ENCODE measurements at regions not wholly inside any gene's neighbourhood (a gene's known extent, or its start where the extent isn't known, plus 50 kb on each side); places are given as distances from the start of the nearest gene placed in this dataset.

DNA sequence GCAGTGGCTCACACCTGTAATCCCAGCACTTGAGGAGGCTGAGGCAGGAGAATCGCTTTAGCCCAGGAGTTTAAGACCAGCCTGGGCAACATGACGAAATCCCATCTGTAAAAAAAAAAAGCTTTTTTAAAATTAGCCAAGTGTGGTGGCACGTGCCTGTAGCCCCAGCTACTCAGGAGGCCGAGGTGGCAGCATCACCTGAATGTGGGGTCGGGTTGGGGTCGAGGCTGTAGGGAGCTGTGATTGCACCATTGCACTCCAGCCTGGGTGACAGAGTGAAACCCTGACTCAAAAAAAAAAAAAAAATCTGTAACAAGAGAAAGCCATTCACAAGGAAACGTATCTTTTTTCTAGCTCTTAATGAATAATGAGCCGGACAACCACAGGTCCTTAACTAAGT is 74.7 kb upstream of the DLG1 start:
- Histone ChIP-seq H3K4me3 (no peak overlapping the region), H3K27me3 (no peaks in the 10 kb centered on the region), H3K36me3 (no peaks in the 10 kb centered on the region), H3K9me3 (no peaks in the 10 kb centered on the region), H3K4me1 (peaks cover 6 to 9% of the 10 kb centered on the region in 2 donors), H3K27ac (no peak overlapping the region)
- no peak for TF ChIP-seq POLR2A (IDR thresholded peaks at IDR 0.05)
- no peak for TF ChIP-seq CTCF (IDR thresholded peaks at IDR 0.05 in 4 of 5, conservative IDR thresholded peaks at IDR 0.05 in 1 of 5)
- in situ Hi-C loops (cut with MboI; ENCODE audit: low sequenced_read_pairs in 4 of 4): no loop called here
- ATAC-seq (no peak), DNase-seq (no peak)
- intact Hi-C loops (cut with DNase I; ENCODE audit: low total_unique reads): no loop called here

GRCh38 chr3:197372047-197372661 is 73.7 kb upstream of the DLG1 start:
- TF ChIP-seq CTCF (IDR thresholded peaks at IDR 0.05 in 4 of 5, conservative IDR thresholded peaks at IDR 0.05 in 1 of 5): no peak
- no peak for TF ChIP-seq POLR2A (IDR thresholded peaks at IDR 0.05)
- ATAC-seq (no peak), DNase-seq (no peak)
- H3K36me3 ChIP-seq: no peaks in the 10 kb centered on the region
- peaks cover 6 to 9% of the 10 kb centered on the region in 2 donors for H3K4me1 ChIP-seq
- H3K4me3 ChIP-seq: no peak overlapping the region
- no peaks in the 10 kb centered on the region for H3K27me3 ChIP-seq
- H3K27ac ChIP-seq: no peak overlapping the region
- intact Hi-C loops (cut with DNase I; ENCODE audit: low total_unique reads): no loop called here
- in situ Hi-C loops (cut with MboI; ENCODE audit: low sequenced_read_pairs in 4 of 4): no loop called here
- no peaks in the 10 kb centered on the region for H3K9me3 ChIP-seq

DNA sequence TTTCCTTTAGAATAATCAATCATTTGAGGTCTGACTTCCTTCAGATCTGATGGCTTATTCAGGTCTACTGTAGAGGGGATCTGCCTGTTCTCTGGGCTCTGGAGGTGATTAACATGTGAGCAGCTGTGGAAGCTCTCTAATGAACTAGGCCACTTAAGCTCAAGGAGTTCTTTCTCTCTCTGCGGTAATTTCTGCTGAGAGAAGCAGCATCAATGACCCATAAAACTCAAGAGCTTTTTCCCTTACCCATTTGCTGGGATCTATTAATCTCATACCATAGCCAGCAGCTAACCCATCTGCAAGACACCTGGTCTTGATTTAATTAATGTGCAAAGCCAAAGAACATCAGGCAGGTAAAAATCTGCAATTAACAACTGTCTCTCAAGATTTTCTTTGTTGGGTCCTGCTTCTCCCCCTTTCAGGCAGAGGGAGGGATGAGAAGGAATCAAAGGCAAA is 73.2 kb upstream of the DLG1 start:
- in situ Hi-C loops (cut with MboI; ENCODE audit: low sequenced_read_pairs in 4 of 4) (no loop called here), intact Hi-C loops (cut with DNase I; ENCODE audit: low total_unique reads) (no loop called here)
- H3K9me3 ChIP-seq: no peaks in the 10 kb centered on the region
- no peak for DNase-seq
- no peak overlapping the region for H3K4me3 ChIP-seq
- ATAC-seq: no peak
- peaks cover 6 to 12% of the 10 kb centered on the region in 2 donors for H3K4me1 ChIP-seq
- no peaks in the 10 kb centered on the region for H3K36me3 ChIP-seq
- TF ChIP-seq POLR2A (IDR thresholded peaks at IDR 0.05) (no peak), CTCF (IDR thresholded peaks at IDR 0.05 in 4 of 5, conservative IDR thresholded peaks at IDR 0.05 in 1 of 5) (no peak)
- no peaks in the 10 kb centered on the region for H3K27me3 ChIP-seq
- H3K27ac ChIP-seq: no peak overlapping the region

GRCh38 chr3:197369545-197369944 is 71.1 kb upstream of the DLG1 start:
- ATAC-seq (no peak), DNase-seq (no peak)
- Histone ChIP-seq H3K36me3 (no peaks in the 10 kb centered on the region), H3K4me1 (peaks cover 4 to 6% of the 10 kb centered on the region in 2 donors), H3K27me3 (no peaks in the 10 kb centered on the region), H3K9me3 (no peaks in the 10 kb centered on the region), H3K27ac (no peak overlapping the region), H3K4me3 (no peak overlapping the region)
- in situ Hi-C loops (cut with MboI; ENCODE audit: low sequenced_read_pairs in 4 of 4): no loop called here
- intact Hi-C loops (cut with DNase I; ENCODE audit: low total_unique reads): no loop called here
- TF ChIP-seq POLR2A (IDR thresholded peaks at IDR 0.05) (no peak), CTCF (IDR thresholded peaks at IDR 0.05 in 4 of 5, conservative IDR thresholded peaks at IDR 0.05 in 1 of 5) (no peak)

GRCh38 chr3:197368821-197369220 is 70.4 kb upstream of the DLG1 start:
- DNase-seq (no peak), ATAC-seq (no peak)
- no peak overlapping the region for H3K4me3 ChIP-seq
- intact Hi-C loops (cut with DNase I; ENCODE audit: low total_unique reads) (no loop called here), in situ Hi-C loops (cut with MboI; ENCODE audit: low sequenced_read_pairs in 4 of 4) (no loop called here)
- H3K27ac ChIP-seq: no peak overlapping the region
- no peak for TF ChIP-seq POLR2A (IDR thresholded peaks at IDR 0.05)
- H3K9me3 ChIP-seq: no peaks in the 10 kb centered on the region
- no peaks in the 10 kb centered on the region for H3K27me3 ChIP-seq
- peaks cover 0 to 6% of the 10 kb centered on the region in 2 donors for H3K4me1 ChIP-seq
- H3K36me3 ChIP-seq: no peaks in the 10 kb centered on the region

Data from gastrocnemius medialis (tissue), 4 donors.